ELF-1 (cell line): ENCODE measurements at regions not wholly inside any gene's neighbourhood (a gene's known extent, or its start where the extent isn't known, plus 50 kb on each side); places are given as distances from the start of the nearest gene placed in this dataset.
A peak's percentile ranks its signal among the peaks of the same experiment; 100 is the strongest.
"Not testable (repeated sequence)": the region's sequence is repeated elsewhere in the genome, so short reads cannot be mapped to it uniquely, and the experiment has no call there.

Source experiments
- DNase-seq: peaks from one replicate; pipeline ENCODE4 v3.0.0-alpha.2; 2016; ENCODE audit warnings: low read depth, low spot score

DNA sequence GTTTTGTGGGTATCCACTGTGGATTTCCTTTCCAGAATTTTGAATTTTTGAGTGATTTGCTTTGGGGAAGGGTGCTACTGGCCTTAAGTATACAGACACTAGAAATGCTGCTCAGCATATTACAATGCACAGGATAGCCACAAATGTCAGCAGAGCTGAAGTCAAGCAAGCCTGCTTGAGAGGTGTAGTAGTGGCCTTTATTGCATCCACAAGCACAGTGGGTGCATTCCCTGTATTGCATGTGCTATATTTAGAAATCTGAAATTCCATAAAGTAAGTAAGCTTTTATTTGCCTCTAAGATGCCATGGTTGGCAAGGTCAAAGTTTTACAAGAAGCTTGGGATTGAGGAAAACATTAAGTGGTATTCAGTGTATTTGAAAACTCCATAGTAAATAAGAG lies 79.5 kb upstream of the ZNF91 start:
- no peak for DNase-seq

DNA sequence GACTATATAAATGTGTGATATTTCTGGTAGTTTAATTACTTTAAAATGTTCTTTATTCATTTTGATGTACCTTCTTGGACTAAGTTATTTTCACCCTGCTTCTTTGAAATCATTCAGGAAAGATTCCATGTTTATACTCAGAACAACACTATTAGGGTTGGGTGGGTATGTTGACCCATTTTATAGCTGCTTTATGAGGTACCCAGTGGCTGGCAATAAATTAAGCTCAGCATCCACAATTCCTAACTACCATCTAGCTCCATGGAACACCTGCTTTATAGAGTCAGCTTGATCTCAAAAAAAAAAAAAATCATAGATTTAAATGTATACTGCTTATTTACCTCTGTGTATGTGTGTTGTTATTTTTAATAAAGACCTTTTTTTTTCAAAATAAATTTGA lies 78.9 kb upstream of the ZNF91 start:
- DNase-seq, result no peak

DNA sequence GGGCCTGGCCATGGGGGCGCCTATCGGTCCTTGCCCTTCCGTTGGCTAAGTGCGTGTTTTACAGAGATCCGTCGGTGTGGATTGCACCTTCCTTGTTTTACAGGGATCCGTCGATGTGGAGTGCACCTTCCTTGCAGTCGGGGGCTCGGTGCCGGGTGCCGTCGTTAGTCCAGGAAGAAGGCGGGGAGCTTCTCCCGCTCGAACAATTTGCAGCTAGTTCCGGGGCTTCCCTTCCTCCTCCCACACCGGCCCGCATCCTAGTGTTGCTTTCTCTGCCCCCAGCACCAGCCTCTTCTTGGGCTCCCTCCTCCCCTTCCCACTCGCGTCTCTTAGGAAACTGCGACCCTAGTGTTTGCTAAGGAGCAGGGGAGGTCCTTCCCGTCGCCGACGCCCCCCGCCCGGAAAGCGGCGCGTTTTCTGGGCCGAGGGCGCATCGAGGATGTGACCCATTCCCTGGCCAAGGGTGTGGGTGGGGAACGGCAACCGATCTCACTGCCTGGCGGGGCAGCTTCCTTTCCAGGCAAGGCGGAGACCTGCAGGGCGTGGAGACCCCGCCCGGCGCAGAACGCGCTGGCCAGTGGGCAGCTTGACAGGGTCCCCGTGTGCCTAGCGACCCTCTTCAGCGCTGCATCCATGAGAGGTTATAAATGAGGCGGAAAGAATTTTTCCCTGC lies 75.7 kb upstream of the ZNF91 start:
- DNase-seq, result peak; percentile 44

DNA sequence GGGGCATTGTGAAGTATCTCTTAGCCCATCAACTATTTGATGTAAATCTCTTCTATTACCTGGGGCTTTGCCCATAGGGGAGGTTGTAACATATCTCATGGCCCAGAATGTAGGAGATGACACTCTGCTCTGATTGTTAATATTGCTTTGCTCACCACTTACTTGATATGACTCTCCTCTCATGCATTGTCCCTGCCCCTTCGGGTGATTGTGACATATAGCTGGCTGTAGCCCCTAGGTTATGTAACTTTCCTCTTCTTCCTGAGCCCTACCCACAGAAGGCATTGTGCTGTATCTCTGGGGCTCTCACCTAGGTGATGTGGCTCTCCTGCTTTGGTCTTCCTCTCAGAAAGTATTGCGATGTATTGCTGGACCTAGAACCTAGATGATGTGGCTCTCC lies 69.1 kb upstream of the ZNF91 start:
- not testable (repeated sequence) for DNase-seq

DNA sequence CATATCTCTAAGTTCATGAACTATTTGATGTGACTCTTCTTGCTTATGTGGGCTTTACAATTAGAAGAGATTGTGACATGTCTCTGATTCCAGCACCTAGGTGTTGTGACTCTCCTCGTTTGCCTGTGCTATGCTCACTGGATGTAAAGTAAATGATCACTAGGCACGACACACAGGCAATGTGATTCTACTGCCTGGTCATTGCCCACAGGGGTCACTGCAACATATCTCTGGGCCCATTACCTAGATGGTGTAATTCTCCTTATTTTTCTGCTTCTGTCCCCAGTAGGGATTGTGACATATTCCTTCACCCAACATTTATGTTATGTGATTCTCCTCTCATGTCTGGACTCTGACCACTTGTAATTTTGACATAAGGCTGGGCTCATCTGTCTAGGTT lies 65.8 kb upstream of the ZNF91 start:
- DNase-seq, result no peak

DNA sequence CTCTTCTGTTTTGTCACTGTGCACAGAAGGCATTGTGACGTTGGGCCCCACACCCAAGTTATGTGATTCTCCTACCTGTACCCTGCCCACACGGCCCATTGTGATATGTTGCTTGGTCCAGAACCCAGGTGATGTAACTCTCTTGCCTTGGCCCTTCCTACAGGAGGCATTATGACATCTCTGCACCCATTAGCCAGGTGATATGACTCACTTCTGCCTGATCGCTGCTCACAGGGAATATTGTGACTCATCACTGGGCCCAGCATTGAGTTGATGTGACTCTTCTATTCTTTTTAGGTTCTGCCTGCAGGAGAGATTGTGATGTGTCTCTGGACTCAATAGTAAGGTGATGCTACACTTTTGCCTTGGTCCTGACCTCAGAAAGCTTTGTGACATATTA lies 65.4 kb upstream of the ZNF91 start:
- no peak for DNase-seq
